HG03175 (cell line): ENCODE measurements at regions not wholly inside any gene's neighbourhood (a gene's known extent, or its start where the extent isn't known, plus 50 kb on each side); places are given as distances from the start of the nearest gene placed in this dataset.
"Not testable (repeated sequence)": the region's sequence is repeated elsewhere in the genome, so short reads cannot be mapped to it uniquely, and the experiment has no call there.

ENCODE experiments used
- ATAC-seq: cut with Tn5 transposase; IDR thresholded peaks from one replicate; pipeline ENCODE4 v1.9.1; 2021; ENCODE audit warnings: mild to moderate bottlenecking, moderate library complexity; ENCODE audit not compliant: unreplicated experiment

DNA sequence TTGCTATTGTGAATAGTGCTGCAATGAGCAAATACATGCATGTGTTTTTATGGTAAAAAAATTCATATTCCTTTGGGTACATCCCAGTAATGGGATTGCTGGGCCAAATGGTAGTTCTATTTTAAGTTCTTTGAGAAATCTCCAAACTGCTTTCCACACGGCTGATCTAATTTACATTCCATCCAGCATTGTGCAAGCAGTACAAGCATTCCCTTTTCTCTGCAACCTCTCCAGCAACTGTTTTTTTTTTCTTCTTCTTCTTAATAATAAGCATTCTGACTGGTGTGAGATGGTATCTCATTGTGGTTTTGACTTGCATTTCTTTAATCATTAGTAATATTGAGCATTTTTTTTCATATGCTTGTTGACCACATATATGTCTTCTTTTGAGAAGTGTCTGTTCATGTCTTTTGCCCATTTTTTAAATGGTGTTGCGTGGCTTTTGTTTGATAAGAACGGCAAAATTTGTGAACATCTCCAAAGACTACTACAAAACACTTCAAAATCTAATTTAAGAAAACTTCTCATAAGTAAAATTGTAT is 136.1 kb upstream of the MYO3A start:
- ATAC-seq, result no peak

DNA sequence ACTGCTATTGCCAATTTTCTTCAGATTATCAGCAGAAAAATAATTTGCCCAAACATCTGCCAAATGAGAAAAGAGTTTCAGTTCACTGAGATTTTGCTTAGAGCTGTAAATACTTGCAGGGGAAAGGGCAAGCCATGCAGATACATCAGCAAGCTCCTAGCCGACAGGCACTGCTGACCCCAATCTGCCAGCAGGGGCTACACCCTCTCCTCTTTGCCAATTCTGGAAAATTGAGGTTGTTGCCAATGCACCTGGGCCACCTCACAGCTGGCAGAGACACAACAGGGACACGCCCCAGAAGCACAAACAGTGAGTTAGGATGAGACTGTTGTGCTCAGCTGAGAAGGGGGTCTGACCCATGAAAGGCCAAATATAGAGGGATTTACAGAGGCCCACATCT is 129.5 kb upstream of the MYO3A start:
- ATAC-seq, result no peak

DNA sequence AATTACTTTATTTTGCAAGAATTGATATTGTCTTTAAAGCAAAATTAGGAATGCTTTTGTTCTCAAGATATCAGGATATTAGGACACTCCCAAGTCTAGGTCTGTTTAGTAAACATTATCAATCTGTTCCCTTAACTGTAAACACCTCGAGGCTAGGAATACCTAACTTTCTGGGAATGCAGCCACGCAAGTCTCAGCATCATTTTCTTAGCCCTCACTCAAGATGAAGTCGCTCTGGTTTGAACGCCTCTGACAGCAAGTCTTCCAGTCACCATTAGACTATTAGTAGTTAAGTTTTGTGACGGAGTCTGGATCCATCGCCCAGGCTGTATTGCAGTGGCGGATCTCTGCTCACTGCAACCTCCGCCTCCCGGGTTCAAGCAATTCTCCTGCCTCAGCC is 128.0 kb upstream of the MYO3A start:
- no peak for ATAC-seq

DNA sequence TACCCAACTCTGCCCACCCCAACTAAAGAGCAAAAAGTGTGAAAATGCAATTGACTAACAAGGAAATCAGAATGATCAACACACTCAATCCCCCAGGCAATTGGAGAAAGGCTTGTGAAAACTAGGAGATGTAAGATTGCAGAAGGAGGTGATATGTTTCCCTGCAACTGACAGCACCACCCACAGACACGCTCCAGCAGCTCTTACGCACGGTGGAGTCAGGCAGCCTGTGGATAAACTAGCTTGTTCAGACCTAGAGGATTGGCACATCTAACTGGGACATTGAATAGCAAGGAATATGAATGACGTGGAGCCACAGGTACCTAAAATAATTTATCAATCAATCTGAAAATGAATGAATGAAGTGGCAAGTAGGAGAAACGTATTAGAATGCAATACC is 125.7 kb upstream of the MYO3A start:
- no peak for ATAC-seq

DNA sequence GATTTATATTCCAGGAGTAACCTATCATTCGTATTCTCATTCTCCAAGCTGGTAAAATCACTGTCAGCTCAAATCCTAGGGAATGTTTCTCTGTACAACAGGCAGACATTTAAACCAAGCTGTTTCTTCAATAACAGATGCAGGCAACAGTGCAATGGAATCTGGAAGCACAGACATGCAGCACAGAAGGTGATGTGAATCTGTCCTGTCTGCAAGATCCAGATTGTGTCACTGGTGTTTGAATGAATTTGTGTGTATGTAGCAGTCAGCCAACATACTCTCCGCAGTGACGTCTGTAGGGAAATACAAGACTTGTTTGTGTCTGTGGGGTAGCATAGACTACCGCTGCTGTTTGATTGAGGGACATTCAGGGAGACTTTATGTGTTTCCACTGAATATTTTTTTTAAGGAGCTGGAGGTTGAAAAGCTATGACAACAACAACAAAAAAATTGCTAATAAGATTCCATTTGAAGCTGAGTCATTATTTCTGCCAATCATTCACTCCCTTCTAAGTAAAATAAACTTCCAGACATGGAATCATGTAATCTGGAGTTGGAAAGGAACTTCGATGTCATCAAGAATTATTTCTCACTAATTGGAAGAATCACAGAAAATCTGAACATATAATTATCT is 122.9 kb upstream of the MYO3A start:
- ATAC-seq, result no peak

DNA sequence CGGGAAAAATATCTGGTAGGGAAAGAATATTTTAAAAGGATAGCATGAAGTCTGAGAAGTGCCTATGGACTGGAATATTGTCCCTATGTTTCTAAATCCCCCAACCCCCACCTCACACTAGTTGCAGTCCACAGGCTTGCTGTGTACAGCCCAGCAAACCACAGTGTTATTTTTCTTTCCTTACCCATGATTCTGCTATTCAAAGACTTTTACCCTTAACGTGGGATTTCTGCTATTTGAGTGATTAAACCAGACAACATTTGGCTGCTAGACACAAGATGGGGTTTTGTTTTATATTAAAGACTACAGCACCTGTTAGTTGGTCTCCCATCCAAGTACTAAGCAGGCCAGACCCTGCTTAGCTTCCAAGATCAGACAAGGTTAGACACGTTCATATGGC is 120.5 kb upstream of the MYO3A start:
- ATAC-seq, result no peak

DNA sequence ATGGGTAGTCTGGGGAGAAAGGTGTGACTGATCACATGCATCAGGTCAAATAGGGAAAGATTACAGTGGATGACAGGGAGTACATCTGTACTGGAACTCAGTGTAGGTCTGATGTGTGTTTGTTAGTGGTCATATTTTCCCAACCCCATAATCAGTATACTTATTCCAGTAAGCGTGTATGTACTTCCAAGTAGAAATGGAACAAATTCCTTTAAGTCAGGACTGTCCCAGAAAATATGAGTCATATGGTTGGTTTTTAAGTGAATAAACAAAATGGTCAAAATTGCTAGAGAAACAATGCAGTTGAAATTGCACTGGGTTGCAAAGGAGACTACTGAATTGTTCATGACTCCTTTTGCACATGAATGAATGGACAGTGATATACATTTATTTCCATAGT is 118.8 kb upstream of the MYO3A start:
- ATAC-seq, result no peak

DNA sequence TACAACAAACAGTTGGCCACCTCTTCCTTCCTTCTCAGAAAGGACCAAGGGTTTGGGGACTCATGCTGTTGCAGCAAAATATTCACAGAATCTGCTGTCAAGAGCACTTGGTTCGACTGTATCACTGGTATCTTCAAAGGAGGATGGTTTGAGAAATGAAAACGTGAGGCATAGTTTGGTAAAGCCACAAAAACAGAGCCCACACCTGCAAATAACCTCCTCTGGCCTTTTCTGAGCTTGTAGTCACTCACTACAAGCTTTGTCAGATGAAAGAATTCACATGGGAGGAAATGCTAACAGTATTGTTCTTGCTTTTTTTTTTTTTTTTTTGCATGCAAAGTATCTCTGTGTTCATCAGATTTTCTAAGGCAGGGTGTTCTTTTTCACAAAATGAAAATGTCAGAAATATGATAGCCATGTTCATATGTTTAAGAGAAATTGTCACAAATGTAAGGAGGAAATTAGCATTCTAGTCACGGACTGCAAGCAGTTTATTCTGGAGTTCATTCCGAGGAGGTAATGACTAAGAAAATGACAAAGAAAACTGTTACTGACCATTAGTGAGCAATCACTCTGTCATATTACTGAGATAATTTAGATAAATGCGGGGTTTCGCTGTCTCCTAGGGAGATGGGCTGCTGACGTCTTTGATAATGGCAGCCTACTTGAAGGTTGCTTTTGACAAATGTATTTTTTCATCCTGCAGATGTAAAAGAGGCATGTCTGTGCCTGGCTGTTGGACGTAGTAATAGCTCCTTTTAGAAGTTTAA is 117.8 kb upstream of the MYO3A start:
- no peak for ATAC-seq

DNA sequence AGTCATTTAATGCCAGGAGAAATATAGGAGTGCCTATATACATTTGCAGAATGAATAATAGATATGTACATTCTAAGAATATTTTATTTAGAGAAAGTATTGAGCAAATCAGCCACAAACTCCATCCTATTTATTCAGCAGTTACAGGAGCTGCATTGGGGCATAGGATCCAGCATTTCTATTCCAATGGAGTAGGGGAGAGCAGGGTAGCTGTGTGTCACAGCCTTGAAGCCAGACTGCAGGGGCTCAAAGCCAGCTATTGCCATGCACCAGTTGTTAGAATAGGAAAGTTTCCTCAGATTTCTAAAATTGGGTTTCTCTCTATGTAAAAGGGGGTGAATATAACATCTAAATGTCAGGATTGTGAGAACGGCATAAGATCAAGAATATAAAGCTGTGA is 116.8 kb upstream of the MYO3A start:
- no peak for ATAC-seq

DNA sequence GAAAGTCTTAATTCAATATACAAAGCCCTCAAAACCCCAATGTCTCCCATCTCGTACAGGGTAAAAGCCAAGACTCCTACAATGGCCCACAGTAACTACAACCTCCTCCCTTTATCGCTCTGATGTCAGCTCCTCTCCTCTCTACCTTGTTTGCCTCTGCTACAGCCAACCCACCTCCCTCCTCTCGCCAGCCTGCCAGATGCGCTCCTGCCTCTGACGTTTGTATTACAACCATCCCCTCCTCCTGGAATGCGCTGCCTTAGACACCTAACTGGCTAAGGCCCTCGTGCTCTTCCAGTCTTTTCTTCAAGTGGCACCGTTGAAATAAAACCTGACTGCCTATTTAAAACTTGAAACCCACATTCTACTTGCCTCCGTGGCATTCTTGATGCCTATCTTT is 115.3 kb upstream of the MYO3A start:
- ATAC-seq, result no peak

DNA sequence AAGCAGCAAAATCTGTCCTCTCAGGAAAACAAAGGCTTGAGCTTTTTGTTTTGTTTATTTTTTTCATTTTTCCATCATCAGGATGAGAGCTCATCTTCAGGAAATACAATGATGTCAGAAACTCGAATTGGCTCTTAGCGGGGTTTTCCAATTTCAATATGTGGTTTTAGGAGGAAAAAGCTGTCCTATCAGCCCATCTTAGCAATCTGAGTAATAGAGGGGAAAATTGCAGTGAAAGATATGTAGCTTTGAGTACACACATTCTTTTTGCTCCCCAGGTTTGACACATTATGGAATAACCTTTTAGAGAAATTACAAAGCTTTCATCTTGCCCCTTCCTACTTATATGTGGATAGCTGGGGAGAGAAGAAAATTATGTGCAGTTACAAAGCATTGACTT is 113.6 kb upstream of the MYO3A start:
- no peak for ATAC-seq

DNA sequence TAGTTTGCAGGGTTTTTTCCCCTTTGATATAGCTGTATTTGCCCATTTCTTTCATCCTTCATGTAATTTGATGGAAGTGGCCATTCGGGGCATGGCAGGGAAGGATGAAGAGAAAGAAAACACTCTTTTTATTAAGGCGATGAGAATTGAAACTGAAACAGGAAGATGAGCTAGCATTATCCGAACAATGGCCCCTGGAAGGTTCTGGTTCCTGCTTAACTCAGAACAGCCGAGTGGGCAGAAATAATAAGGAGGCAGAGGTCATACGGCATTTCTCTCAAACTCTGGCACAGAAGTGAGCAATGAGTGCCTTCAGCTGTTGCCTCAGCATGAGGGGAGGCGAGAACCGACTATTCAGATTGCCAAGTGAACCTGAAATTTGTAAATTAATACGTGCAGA is 113.2 kb upstream of the MYO3A start:
- peak; percentile 71 for ATAC-seq

DNA sequence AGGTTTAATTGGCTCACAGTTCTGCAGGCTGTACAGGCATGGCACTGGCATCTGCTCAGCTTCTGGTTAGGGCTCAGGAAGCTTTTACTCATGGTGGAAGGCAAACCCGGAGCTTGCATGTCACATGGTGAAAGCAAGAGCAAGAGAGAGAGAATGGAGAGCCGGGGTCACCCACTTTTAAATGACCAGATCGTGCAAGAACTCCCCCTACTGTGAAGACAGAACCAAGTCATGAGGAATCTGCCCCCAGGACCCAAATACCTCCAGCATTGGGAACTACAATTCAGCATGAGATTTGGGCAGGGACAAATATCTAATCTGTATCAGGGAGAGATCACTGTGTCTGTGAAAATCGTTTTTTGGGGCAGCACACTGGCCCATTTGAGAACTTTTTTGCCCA is 110.0 kb upstream of the MYO3A start:
- no peak for ATAC-seq

DNA sequence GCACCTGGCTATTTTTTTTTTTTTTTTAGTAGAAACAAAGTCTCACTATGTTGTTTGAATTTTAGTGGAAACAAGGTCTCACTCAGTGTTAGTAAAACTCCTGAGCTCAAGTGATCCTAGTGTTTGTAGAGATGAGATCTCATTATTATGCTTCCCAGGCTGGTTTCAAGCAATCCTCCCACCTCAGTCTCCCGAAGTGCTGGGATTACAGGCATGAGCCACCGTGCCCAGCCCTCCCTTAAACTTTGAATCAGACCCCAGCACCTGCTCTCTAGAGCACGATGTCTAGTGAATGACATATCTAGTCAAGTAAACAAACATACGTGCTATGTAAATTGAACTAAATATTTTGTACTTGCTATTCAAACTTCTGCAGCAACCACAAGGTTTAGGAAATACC is 105.6 kb upstream of the MYO3A start:
- ATAC-seq, result no peak

DNA sequence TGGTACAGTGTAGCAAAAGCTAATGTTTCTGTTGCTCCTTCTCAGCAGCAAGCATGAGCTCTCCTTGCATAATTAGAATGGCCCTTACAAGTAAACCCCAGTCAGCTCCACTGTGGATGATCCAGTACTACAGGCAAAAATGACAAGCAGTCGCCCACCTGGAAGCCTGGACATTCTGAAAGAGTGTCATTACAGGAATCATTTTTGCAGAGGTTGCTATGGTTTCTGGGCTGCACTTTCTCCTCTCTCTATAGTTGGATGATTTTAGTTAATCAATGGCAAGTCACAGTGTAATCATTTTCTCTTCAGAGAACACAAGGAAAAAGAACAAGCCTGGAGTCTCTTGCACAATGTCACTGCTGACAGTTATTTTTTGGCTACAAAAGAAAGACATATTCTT is 102.9 kb upstream of the MYO3A start:
- ATAC-seq, result no peak

DNA sequence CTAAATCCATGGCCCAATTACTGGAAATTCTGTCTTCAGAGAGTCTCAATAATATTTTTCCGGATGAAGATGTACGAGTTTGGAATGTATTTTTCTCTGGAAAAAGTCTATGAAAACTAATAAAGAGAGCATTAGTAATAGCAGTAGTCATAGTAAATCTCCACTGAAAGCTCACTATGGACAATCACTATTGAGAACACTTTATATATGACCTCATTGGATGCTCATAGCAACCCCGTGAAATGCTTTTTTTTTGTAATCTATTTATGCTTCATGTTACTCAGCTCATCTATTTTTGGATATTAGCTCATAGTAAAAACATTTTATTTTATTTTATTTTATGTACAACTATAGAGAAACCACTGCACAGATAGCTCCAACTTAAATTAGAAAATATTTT is 94.3 kb upstream of the MYO3A start:
- ATAC-seq, result no peak

DNA sequence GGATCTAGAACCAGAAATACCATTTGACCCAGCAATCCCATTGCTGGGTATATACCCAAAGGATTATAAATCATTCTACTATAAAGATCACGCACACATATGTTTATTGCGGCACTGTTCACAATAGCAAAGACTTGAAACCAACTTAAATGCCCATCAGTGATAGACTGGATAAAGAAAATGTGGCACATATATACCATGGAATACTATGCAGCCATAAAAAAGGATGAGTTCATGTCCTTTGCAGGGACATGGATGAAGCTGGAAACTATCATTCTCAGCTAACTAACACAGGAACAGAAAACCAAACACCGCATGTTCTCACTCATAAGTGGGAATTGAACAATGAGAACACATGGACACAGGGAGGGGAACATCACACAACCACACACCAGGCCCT is 93.2 kb upstream of the MYO3A start:
- not testable (repeated sequence) for ATAC-seq

DNA sequence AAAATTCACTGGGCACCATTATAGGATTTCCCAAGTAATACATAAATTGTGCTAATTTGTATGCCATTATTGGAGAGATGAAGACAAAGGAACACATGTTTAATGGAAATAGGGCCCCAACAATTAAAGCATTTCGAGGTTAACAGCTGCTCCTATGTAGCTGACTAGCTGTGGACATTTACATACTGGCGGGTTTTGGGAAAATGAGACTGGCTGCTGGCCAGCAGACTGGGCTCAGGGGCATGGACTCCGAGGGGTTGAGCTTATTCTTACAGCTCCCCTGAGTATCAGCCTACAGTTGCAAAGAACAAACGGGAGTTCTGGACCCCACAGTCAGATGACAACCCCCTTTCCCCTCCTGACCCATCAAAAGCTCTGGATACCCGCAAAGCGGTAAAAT is 91.9 kb upstream of the MYO3A start:
- no peak for ATAC-seq

DNA sequence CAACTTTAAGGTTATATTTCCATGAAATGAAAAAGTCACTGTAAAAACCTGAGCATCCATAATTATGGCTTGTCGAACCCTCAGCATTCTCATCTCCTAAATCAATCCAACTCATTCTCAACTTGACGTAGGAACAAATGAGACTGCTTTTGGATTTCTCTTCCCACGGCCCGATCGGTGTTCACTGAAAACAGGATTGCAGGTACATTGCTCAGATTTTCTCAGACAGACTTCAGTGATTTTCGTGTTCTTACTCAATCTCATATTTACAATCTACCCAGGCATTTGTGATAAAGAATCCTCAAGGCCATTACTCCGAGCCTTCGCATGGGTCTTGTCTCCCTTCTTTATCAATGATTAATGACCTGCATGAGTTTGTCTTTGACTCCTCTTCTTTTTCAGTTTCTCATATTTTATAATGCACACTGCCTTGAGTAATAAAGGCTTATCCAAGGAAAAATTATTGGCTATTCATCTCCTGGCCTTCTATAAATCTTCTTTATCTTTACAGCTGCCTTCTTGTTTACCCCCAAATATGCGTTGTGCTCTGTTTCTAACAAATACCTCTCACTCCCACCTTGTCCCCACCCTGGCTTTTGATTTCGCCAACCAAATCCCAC is 90.4 kb upstream of the MYO3A start:
- no peak for ATAC-seq

DNA sequence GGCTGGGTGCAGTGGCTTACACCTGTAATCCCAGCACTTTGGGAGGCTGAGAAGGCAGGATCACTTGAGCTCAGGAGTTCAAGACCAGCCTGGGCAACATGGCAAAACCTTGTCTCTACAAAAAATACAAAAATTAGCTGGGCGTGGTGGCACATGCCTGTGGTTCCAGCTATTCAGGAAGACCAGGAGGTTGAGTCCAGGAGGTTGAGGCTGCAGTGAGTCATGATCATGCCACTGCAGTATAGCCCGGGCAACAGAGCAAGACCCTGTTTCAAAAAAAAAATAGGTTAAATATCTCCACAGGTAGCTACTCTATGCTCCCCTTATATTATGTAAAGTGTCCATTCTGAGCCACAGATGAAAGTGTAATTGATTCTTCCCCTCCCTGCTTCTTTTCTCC is 89.3 kb upstream of the MYO3A start:
- ATAC-seq, result not testable (repeated sequence)

DNA sequence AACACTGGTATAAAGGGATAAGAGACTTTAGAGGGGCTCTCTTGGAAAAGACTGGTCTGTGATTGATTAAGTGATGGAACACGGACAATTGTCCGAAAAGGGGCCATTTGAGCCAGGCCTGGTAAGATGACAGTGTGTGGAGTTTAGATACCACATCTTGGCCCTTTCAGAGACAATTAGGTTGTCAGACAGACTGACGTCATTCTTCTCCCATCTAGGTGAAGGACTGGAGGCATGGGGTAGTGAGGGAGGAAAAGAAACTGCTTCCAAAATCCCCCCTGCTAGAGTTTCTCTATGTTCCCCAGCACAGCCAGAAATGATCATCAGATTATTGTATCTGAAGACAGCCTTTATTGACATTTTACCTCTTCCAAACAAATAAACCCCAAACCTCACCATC is 84.8 kb upstream of the MYO3A start:
- no peak for ATAC-seq

DNA sequence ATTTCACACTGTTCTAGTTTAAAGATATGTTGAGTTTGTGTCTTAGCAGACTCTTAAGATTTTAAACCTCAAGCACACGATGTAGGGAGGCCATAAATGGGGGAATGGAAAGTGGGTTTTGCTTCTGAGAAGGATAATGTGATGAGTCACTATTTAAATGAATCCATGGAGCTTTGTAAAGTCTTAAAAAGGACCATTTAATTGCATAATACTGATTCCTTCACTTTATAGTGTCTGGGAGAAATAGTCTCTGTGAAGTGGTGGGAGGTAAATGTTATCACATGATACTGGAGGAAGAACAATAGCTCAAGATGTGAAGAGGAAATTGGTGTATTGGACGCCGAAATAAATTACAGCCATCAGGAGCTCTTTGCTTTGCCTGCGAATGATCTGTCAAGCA is 84.0 kb upstream of the MYO3A start:
- ATAC-seq, result no peak
